ENCODE measurements at regions not wholly inside any gene's neighbourhood (a gene's known extent, or its start where the extent isn't known, plus 50 kb on each side); places are given as distances from the start of the nearest gene placed in this dataset.

GRCh38 chr16:7791028-7791590 is 458.5 kb downstream of the RBFOX1 start:
- TF ChIP-seq POLR2AphosphoS5 (IDR thresholded peaks at IDR 0.05; ENCODE audit: low read depth, low read length) = no peak
- TF ChIP-seq SIX5 (IDR thresholded peaks at IDR 0.05; ENCODE audit: low read depth, low read length) = no peak
